SK-N-MC (cell line): ENCODE measurements at regions not wholly inside any gene's neighbourhood (a gene's known extent, or its start where the extent isn't known, plus 50 kb on each side); places are given as distances from the start of the nearest gene placed in this dataset.

Experiments
- EZH2 ChIP-seq: fragments of 200-600 bp; sonication (generic); IDR thresholded peaks from one replicate; pipeline ENCODE4 v1.6.1; 2017; ENCODE audit warnings: antibody characterized with exemption
- POLR2AphosphoS5 ChIP-seq: IDR thresholded peaks from 2 replicates; pipeline ENCODE4 v1.6.1; 2012; ENCODE audit warnings: mild to moderate bottlenecking, low read depth, low read length, borderline replicate concordance

- TF ChIP-seq POLR2AphosphoS5 = no peak
- TF ChIP-seq EZH2 = no peak
Observed at GRCh38 chr12:107355004-107355565, 261.7 kb upstream of the CRY1 start.
